Fibroblast of lung (primary cell): ENCODE measurements at regions not wholly inside any gene's neighbourhood (a gene's known extent, or its start where the extent isn't known, plus 50 kb on each side); places are given as distances from the start of the nearest gene placed in this dataset.

ENCODE experiments used
- CTCF ChIP-seq, 2 donors: IDR thresholded peaks in 1 of 2; conservative IDR thresholded peaks in 1 of 2; 1 replicate in 1 of 2; 2 replicates in 1 of 2; pipeline ENCODE4 v1.5.1; 2011 to 2012; ENCODE audit warnings: low read length in 2 of 2, control low read depth in 1 of 2, inconsistent platforms in 1 of 2, low read depth in 1 of 2, mild to moderate bottlenecking in 1 of 2
- EZH2 ChIP-seq: IDR thresholded peaks from 2 replicates; pipeline ENCODE4 v1.5.1; 2012; ENCODE audit warnings: low read length, control low read depth, mild to moderate bottlenecking; ENCODE audit errors: missing control alignments

- no peak for TF ChIP-seq CTCF (conservative IDR thresholded peaks at IDR 0.05 in 1 of 2, IDR thresholded peaks at IDR 0.05 in 1 of 2; ENCODE audit: low read depth in 1 of 2, low read length in 2 of 2)
- no peak for TF ChIP-seq EZH2
Measured at GRCh38 chr10:52659085-52659484, 113.5 kb downstream of the MBL2 start.
